Stimulated activated CD8-positive, alpha-beta memory T cell treated with anti-CD3 and anti-CD28 coated beads, Interleukin-12 subunit alpha, Interleukin-12 subunit beta, amount 100 ng/mL, for 4 hours (primary cell): ENCODE measurements at regions not wholly inside any gene's neighbourhood (a gene's known extent, or its start where the extent isn't known, plus 50 kb on each side); places are given as distances from the start of the nearest gene placed in this dataset.
"Not testable (repeated sequence)": the region's sequence is repeated elsewhere in the genome, so short reads cannot be mapped to it uniquely, and the experiment has no call there.

Source experiments
- DNase-seq: peaks from one replicate; pipeline ENCODE4 v3.0.0-alpha.2; 2020; ENCODE audit warnings: low read depth

DNA sequence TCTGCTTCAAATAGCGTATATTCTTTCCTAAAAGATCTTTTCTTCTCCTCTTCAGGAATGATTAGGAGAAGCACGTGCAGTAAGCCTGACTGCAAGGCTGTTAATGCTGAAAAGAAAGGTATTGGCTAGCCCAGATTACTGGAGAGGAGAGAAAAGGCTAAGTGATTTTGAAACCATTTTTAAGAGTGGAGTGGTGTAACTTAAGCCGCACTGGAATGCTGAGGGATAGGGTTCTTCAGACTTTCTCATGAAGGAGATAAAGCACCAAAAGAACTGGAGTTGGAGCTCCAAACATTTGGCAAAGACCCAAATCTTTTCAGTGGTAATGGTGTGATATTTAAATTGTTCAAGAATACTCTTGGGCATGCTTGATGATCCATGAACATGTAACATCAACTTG is 388.3 kb downstream of the COG6 start:
- no peak for DNase-seq

DNA sequence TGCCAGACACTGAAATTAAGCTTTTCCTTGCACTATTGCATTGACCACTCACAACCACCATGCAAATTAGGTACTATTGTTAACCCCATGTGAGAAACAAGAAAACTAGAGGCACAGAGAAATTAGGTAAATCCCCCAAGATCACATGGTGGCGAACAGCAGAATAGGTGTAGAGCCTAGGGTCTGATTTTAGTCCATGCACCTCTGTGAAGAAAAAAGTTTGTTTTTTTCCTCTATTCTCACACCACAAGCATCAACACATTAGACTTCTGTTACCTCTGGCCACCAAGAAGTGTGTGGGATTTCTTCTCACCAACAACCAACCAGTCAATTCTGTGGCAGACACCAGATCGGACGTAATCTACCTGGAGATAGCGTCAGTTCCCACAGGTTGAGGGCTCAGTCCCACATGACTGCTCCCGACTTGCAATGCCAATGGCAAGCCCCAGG is 391.9 kb downstream of the COG6 start:
- DNase-seq: no peak

DNA sequence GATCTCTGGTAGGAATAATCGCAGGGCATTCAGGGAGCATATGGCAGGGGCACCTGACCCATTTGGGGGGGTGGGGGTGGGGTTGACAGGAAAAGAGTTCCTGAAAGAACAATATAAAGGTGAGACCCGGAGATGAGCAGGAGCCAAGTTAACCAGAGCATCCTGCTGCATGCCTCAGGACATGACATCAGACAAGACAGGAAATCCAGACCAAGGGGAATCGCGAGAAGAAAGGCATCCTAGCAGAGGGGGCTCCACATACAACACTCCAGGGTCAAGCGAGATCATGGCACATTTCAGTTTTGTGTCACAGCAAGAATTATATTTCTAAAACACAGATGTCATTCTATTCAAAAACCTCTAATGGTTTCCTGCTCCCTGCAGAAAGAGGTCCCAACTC is 393.1 kb downstream of the COG6 start:
- DNase-seq: no peak

DNA sequence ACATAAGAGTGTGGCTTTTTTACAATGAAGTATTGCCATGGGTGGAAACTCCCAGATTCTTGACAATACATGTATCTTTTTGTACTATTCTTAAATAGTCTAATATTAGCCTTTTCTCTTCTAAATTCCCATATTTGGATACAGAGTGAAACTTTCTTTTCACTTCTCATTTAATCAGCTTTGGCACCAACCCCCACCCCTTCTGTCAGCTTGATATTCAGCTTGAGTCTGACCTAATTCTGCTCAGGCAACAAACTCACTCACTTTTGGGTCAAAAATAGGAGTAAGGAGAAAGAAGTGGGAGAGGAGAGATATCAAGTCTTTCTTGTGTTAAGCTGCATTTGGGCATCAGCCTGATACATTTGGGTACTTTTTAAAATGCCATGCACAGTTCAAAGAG is 397.5 kb downstream of the COG6 start:
- DNase-seq: no peak

DNA sequence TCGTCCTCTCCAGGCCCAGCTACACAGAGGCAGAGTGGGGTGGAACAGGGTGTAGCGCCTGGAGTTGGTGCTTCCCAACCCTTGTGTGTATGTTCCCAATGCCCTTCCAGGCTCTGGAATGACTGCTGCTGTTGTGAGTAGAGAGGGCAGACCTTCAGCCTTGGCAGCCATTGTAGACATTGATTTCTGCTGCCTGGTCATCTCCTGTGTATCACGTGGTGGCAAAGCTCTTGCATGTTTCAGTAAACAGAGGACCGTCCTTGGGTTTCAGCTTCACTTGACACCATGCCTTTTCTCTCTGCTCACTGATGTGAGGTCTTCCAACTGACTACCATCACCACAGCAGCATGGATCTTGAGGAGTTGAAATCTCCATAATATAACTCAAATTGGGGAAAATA is 397.9 kb downstream of the COG6 start:
- DNase-seq: no peak

DNA sequence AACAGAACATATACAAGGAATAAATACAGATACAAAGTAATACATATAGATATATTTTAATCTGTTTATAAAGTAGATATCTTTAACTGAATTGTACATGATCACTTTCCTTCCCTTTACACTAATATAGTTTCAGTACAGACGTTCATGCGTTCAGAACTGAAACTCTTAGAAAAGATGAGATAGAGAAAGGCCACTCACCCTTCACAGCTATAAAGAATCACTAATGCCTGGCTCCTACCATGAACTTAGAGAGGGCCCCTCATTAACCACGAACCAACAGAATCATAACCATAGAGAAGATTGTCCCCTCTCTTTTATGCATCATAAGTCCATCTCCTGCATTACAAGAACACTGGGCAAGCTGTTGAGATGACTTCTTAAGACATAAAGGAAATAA is 399.0 kb downstream of the COG6 start:
- DNase-seq: not testable (repeated sequence)

DNA sequence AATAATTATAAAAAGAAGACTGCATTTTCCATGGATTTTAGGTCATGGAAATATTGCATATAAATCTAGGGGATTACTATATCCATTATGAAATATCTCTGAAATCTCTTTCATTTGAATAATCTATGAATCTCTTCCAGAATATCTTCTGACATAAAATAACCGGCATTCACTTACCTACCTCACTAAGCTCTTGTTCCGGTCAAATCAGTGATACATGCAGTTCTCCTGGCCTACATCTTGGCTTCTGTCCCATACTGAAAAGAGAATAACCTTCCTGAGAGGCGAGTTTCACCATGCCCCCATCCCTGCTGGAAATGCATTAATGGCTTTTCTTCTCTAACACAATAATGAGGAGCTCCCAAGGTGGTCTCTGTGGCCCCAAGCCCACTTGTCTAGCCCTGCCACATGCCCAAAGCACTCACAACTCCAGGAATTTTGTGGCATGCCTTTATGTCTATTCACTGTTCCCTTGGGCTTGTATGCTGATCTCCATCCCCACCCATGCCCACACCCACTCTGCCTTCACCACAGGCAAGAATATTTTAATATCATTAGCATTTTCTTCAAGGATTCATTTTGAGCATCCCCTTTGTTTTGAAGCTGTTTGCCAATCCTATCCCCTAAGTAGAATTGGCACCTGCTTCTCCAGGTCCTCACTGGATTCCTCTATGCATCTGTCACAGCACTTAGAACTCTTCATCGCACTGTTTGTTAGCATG is 401.6 kb downstream of the COG6 start:
- no peak for DNase-seq

DNA sequence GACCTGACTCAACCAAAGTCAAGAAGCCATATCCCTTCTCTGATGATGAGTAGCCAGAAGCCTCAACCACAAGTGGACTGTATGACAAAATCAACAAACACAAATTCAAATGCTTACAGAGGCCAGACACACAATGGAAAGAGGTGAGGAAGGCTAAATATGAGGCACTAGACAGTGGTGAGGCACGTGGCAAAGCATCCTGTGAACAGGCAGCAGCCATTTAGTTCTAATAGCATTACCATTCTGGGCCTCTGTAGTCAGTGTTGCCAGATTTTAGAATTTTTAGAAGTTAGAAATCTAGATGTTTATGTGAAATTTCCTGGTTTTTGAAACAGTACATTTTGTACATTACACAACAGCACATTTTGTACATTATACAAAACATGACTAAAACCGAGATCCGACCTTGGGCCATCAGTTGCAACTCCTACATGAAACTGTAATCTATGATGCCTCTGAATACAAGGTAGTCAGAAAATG is 403.3 kb downstream of the COG6 start:
- DNase-seq: no peak

DNA sequence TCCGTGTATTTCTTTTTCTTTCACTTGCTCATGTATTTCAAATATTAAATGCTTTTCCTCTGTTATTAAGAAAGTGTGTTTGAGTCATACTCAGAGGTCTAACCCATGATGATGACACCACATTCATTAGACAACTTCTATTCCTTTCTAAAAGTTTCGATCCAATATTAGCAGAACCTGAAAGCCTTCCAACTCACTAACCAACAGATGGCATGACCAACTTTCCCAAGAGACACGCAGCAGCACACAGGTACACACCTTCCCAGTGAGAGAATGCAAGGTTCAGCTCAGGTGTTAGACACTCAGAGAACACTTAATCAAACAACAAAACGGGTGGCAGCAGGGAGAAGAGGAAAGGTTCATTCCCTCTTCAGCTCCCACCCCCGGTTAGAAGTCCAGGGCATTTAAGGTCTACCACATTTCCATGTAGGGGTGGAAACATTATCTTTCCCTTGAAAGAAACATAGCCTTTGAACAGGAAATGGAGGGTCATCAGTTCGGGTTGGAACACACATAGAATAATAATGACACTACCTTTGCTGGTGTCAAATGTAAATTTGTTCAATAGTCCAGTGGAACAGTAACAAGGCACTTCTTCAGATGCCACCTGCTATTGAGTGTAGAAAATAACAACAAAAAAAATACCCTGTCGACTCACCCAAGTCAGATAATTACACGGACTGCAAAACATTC is 404.2 kb downstream of the COG6 start:
- no peak for DNase-seq

DNA sequence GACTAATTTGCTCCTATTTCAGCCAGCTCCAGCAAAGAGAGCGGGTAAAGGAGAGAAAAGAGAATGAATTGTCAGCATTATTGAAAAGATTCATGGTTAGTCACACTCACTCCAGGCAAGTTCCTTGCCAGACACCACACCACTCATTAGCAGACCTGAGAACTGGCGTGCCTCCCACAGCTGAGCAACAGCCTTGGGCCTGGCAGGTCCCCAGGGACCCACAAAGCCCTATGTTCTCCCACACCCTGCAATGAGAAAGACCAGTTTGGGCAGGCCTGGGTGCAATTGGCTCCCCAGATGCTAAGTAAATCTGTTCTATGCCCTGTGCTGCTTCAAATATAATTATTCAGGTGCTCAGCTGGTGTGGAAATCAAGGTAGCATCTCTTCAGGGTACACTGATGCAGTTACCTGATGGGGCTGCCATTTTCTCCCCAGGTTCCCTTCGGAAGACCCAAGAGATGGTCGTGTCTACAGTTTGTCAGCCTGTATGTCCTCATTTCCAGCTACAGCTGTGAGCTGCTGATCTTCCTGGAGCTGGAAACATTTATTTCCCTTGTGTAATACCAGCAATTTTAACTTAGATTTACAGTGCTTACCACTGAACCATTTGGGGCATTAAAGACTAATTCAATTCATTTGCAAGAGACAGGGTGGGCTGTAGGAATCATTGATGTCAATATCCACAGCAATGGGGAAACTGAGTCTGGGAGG is 405.0 kb downstream of the COG6 start:
- no peak for DNase-seq

DNA sequence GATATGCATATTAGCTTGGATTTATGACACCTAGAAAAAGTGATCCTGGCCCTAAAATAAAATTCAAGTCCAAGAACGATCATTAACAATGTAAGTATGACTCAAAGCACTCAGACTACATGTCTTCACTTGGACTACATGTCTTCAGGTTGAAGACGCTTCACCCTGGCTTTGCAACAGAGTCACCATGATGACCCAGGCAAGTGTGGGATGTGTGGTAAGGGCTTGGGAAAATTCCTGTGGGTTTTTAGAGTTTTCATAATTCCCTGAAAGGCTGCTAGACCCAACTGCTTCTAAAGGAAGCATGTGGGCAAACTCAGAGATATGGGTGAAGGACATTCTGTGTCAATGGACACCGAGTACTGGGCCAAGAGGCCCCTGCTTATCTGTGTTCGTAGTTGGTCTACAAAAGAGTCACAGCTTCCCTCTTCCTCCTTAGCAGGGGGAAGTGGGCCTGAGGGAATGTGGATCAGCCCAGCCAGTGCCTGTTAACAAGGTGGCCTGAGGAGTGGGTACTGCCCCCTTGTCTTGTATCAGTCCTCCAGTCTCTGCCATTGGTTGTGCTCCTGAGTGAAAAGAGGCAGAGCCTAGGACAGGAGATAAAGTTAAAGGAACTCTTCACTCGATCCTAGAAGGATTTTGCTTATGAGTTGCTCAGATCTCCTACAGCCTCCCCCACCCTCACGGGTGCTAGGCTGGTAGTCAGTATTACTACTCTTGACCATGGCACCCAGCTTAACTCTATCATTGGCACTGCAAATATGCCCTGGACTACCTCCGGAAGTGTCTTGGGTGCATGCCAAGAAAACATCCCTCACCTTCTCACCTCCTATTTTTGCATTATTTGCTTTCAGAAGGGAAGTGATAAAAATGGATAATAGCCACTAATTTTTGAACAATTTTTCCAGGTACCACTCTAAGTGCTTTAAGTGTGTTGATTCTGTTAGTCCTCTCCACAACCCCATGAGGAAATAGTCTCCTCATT is 406.3 kb downstream of the COG6 start:
- DNase-seq: no peak

DNA sequence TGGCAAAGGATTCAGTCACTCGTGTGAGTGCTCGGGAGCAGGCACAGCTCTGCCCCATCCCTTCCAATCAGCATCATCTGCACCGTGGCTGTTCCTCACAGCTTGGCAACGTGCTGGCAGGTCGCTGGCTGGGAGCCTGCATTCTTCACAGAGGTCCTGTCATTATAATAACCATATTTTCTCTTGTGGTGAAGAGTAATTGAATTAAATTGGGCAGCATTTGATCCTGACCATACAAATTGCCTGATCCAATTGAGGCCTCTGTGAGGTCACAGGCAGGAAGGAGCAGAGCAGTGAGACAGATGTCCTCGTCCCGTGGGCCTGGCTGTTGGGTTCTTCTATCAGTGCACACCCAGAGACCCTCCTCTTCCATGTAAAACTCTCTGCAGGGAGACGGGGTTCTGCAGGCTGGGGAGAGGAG is 407.8 kb downstream of the COG6 start:
- no peak for DNase-seq

DNA sequence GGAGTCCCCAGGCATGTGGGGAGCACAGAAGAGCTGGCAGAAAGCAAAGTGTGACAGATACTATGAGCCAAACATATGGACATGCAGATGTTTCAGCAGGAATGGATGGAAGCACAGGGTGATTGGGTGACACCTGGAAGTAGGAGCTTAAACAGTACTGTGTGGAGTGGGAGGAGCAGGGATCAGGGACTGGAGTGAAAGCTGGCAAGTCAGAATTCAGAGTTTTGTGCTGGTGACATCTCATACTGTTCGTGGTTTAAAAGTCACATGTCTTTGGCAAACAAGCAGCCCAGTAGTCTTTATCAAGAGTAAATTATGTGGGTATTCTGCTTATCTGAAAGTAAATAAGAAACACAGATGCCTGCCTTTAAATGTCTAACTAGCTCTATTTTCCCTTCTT is 408.2 kb downstream of the COG6 start:
- no peak for DNase-seq

DNA sequence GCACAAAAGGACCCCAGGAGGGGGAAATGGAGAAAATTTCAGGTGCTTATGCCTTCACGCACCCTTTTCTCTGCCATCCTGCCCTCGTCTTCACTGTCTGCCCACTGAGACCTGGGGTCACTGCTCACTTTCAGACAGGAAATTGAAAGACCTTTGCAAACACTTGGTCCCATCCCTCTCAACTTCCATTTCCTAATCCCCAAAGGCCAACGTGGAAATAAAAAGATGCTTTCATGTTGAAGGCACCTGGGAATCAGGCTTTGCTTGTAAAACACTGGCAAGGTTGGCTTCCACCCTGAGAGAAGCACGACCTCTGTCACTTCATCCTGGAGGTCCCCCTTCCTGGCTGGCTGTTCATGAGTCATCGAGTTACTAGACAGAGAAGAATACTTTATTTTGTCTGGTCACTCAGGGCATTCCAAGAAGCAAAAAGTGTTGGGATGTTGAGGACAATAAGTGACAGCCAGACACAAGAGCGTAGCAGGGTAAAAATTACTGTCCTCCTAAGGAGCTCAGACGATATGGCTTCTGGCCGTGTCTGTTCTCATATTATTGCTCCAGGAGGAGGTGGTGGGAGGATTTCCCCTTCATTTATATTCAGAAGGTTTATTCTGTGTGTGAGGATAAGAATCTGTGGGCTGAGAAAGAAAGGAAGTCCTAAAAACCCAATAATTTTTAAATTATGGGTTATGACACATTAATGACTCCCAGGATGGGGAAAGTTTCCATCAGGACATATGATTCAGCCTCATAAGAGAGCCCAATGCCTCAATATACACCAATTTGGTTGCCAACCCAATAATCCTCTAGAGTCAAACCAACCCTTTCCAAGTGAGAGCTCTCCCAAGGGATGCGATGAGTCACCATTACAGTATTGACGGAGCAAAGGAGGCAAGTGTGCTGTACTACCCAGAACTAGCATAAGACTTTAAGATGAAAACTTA is 409.0 kb downstream of the COG6 start:
- no peak for DNase-seq

DNA sequence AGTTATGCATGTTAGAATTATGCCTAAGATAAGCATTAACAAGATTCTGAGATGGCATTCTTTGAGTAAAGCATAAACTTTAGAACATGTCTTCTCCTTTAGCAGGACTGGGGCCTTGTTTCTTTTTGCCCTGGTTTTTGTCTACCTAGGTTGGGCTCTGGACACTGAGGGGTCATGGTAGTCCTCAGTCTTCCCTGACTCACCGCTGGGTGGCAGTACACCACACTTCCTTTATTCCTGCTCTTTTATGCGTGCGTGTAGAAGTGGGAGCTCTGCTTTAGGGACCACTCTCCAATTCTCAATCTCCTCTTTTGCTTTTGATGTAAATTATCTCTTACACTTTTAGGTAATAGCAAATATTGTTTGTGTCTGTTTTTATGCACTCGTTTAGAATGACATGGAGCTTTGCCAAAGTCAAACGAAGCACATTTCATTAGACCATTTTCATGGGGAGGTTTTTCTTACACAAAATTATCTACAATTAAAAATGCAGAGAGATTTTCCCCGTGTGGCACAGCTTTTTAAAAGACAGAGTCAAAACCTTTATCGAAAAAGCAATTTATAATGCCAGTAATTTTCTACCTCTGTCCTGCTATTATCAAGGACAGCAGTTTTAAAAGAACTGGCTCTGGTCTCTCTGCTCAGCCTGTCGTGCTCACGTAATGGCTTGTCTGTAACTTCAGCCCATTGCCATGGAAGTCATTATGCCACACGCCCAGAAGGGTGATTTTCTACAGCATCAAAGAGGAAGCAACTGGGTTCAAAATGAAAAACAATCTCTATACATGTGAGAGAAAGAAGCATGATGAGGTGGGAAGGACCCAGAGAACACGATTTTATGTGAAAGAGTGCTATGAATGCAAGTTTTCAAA is 413.9 kb downstream of the COG6 start:
- peak; percentile 49 for DNase-seq

DNA sequence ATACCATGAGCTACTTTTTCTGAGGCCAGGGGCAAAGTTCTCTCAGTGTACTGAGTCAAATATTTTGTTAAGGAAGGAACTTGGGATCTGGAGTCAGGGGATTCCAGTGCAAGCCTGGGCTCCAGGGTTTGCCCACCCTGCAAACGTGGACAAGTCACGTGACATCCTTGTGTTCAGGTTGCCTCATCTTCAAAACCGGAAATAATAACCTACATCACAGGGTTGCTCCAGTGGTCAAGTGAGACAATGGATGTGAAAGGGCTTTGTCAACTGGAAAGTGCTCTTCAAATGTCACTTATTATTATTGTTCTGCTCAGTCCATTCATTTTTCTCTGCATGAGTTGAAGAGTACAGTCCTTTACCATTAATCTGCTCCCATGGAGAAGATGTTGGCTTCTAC is 414.9 kb downstream of the COG6 start:
- no peak for DNase-seq

DNA sequence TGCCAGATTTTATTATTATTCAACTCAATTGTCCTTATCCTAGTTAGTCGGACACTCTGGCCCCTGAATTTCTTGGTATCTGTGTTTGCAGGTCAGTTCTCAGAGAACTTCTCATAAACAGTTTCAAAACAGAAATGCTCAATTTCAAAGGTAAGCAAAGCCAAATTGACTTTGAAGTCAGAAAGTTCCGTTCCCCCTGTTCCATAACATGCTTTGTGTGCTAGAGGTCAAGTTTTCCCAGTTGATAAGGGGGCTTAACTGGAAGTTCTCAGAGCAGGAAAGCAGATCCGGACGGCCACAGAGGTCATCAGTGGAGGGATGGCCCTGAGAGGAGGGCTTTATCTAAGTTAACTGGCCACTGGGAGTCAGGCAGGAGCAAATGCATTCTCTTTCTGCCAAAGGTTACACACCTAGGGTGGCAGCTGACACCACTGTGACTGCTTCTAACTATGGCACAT is 417.2 kb downstream of the COG6 start:
- DNase-seq: no peak

DNA sequence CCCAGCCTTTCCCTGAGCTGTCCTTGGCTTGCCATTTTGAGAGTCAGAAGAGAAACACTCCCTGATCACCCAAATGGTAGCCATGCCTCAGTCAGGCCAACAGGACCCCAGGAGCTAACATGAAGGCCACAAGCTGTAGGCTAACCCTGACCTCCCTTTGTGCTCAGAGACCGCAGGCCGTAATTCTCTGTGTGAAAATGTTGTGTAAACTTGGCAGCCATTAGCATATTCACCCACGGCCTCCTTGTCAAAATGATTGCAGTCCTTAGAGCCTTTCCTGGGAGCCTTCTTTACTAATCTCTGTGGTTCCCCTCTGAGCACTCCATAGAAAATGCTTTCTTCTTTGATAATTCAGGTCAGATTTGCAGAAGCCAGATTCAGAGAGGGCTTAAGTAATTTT is 418.9 kb downstream of the COG6 start:
- DNase-seq: no peak

DNA sequence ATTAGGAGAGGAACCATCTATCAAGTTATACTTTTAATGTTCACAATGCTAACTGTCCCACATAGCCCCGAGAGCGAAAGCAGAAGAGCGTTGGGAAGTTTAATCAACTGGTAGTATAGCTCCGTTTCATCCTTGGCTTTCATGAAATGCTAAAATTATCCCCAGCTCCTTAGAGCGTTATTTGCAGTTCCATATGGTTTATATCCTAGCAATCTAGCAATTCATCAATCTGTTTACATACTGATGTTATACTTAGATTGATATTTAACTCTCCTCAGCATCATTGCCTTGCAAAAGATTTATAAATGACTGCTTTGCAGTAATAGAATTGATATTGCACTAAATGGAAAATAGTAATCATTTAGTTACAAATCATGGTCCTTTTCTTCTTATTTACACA is 419.8 kb downstream of the COG6 start:
- DNase-seq: no peak
